Uterus (tissue), 2 donors: ENCODE measurements at regions not wholly inside any gene's neighbourhood (a gene's known extent, or its start where the extent isn't known, plus 50 kb on each side); places are given as distances from the start of the nearest gene placed in this dataset.

Experiments
- POLR2A ChIP-seq, 2 donors: fragments of 450-650 bp; IDR thresholded peaks; one replicate each; pipeline ENCODE4 v1.6.1; 2016; ENCODE audit warnings: antibody characterized with exemption in 2 of 2, mild to moderate bottlenecking in 1 of 2, moderate library complexity in 1 of 2
- TF ChIP-seq, protein P1 (sequence below), 4 experiments: fragments of 200-600 bp in 2 of 4; fragments of 450-650 bp in 2 of 4; sonication (generic) in 2 of 4; IDR thresholded peaks; one replicate each; pipeline ENCODE4 v1.5.1; 2016 to 2019; ENCODE audit warnings: antibody characterized with exemption in 4 of 4, mild to moderate bottlenecking in 2 of 4, moderate library complexity in 1 of 4

DNA sequence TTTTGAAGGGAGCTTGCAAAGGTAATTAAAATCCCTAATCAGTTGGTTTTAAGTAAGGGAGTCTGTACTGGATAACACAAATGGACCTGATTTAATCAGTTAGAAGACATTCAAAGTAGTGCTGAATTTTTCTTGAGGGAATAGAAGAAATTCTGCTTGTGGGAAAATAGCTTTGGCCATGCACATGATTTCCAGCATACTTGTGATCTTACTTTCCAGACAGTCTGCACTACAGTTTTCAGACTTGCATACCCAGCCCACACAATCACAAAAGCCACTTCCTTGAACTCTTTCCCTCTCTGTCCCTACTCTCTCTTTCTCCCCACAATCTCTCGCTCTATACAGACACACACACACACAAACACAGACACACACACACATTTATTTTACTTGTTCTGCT lies 852.1 kb downstream of the PLA2G4A start:
- TF ChIP-seq, protein P1, sequence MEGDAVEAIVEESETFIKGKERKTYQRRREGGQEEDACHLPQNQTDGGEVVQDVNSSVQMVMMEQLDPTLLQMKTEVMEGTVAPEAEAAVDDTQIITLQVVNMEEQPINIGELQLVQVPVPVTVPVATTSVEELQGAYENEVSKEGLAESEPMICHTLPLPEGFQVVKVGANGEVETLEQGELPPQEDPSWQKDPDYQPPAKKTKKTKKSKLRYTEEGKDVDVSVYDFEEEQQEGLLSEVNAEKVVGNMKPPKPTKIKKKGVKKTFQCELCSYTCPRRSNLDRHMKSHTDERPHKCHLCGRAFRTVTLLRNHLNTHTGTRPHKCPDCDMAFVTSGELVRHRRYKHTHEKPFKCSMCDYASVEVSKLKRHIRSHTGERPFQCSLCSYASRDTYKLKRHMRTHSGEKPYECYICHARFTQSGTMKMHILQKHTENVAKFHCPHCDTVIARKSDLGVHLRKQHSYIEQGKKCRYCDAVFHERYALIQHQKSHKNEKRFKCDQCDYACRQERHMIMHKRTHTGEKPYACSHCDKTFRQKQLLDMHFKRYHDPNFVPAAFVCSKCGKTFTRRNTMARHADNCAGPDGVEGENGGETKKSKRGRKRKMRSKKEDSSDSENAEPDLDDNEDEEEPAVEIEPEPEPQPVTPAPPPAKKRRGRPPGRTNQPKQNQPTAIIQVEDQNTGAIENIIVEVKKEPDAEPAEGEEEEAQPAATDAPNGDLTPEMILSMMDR (IDR thresholded peaks at IDR 0.05) = no peak
- TF ChIP-seq POLR2A (IDR thresholded peaks at IDR 0.05) = no peak
